ENCODE measurements at regions not wholly inside any gene's neighbourhood (a gene's known extent, or its start where the extent isn't known, plus 50 kb on each side); places are given as distances from the start of the nearest gene placed in this dataset.
"Not testable (repeated sequence)": the region's sequence is repeated elsewhere in the genome, so short reads cannot be mapped to it uniquely, and the experiment has no call there.

- TF ChIP-seq GLMP (CRISPR knock-in tag; IDR thresholded peaks at IDR 0.05; ENCODE audit: borderline replicate concordance) = no peak
Measured at GRCh38 chr15:45871121-45871855, 236.5 kb downstream of the SQOR start (continued).

- 53% methylated on average over 3 of the region's 3 CpGs for WGBS (ENCODE audit: low lambda C conversion rate)
- no peak overlapping the region for H3K9ac ChIP-seq (ENCODE audit: insufficient read depth, low read depth, low read length)
- no peak overlapping the region for H3K4me3 ChIP-seq (replicated peaks in 1 of 3; ENCODE audit: insufficient read depth in 1 of 3, low read depth in 2 of 3, low read length in 3 of 3)
- no peak overlapping the region for H3K4me2 ChIP-seq (ENCODE audit: low read depth, low read length)
- no peaks in the 10 kb centered on the region for H3K79me2 ChIP-seq (ENCODE audit: insufficient read depth, low read length)
- no peaks in the 10 kb centered on the region for H3K27me3 ChIP-seq (ENCODE audit: control insufficient read depth in 1 of 2, insufficient read depth in 2 of 2, low read length in 2 of 2)
- H3K36me3 ChIP-seq (replicated peaks in 1 of 2; ENCODE audit: control insufficient read depth in 1 of 2, insufficient read depth in 2 of 2, low read length in 2 of 2) = no peaks in the 10 kb centered on the region
- H3K4me1 ChIP-seq (ENCODE audit: insufficient read depth, low read length) = no peaks in the 10 kb centered on the region
- H3K27ac ChIP-seq (ENCODE audit: extremely low read length, insufficient read depth, low read length) = no peak overlapping the region
- peaks cover 6% of the 10 kb centered on the region; the same call in 1 of the 2 replicates for H3K9me3 ChIP-seq (ENCODE audit: low read length)
- CTCF ChIA-PET (ENCODE audit: low intra/inter-chr PET ratio, low total read pairs) = no interaction called here
- H2AFZ ChIP-seq (ENCODE audit: low read length) = no peak overlapping the region
- intact Hi-C loops (cut with micrococcal nuclease; ENCODE audit: unreplicated experiment) = no loop called here
- in situ Hi-C loops (cut with HindIII; ENCODE audit: extremely low pct_ligation_motif_present, low pct_unique_long_range_greater_than_20kb) = no loop called here
- DNase-seq (ENCODE audit: low spot score) (no peak), ATAC-seq (no peak), FAIRE-seq (no peak)
- POLR2A ChIA-PET = no interaction called here
- TF ChIP-seq, protein P1, sequence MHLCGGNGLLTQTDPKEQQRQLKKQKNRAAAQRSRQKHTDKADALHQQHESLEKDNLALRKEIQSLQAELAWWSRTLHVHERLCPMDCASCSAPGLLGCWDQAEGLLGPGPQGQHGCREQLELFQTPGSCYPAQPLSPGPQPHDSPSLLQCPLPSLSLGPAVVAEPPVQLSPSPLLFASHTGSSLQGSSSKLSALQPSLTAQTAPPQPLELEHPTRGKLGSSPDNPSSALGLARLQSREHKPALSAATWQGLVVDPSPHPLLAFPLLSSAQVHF (CRISPR knock-in tag; IDR thresholded peaks at IDR 0.05) = no peak
- TF ChIP-seq ARID4A (CRISPR knock-in tag; IDR thresholded peaks at IDR 0.05; ENCODE audit: borderline replicate concordance) = no peak
- TF ChIP-seq NR1H2 (CRISPR knock-in tag; IDR thresholded peaks at IDR 0.05; ENCODE audit: borderline replicate concordance, low read depth) = no peak
- no peaks in the 10 kb centered on the region for H4K20me1 ChIP-seq (ENCODE audit: insufficient read depth, low read length)
- BruUV-seq (replicated peaks) = no TSS peak
Measured at GRCh38 chr15:45873781-45874180, 239.0 kb downstream of the SQOR start.

DNA sequence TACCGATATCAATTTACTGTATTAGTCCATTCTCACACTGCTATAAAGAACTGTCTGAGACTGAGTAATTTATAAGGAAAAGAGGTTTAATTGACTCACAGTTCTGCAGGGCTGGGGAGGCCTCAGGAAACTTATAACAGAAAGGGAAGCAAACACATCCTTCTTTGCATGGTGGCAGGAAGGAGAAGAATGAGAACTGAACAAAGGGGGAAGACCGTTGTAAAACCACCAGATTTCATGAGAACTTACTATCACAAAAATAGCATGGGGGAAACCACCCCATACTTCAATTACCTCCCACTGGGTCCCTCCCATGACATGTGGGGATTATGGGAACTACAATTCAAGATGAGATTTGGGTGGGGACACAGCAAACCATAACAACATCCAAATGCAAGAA is 239.7 kb downstream of the SQOR start:
- H3K27me3 ChIP-seq (ENCODE audit: control insufficient read depth in 1 of 2, insufficient read depth in 2 of 2, low read length in 2 of 2); CTCF ChIA-PET (ENCODE audit: low intra/inter-chr PET ratio, low total read pairs); H3K4me2 ChIP-seq (ENCODE audit: low read depth, low read length); H3K27ac ChIP-seq (ENCODE audit: extremely low read length, insufficient read depth, low read length); DNase-seq (ENCODE audit: low spot score); ATAC-seq; H3K9ac ChIP-seq (ENCODE audit: insufficient read depth, low read depth, low read length); in situ Hi-C loops (cut with HindIII; ENCODE audit: extremely low pct_ligation_motif_present, low pct_unique_long_range_greater_than_20kb); H3K4me3 ChIP-seq (replicated peaks in 1 of 3; ENCODE audit: insufficient read depth in 1 of 3, low read depth in 2 of 3, low read length in 3 of 3); H3K36me3 ChIP-seq (replicated peaks in 1 of 2; ENCODE audit: control insufficient read depth in 1 of 2, insufficient read depth in 2 of 2, low read length in 2 of 2); intact Hi-C loops (cut with micrococcal nuclease; ENCODE audit: unreplicated experiment); FAIRE-seq; H4K20me1 ChIP-seq (ENCODE audit: insufficient read depth, low read length); H3K4me1 ChIP-seq (ENCODE audit: insufficient read depth, low read length); H3K9me3 ChIP-seq (ENCODE audit: low read length); H2AFZ ChIP-seq (ENCODE audit: low read length); H3K79me2 ChIP-seq (ENCODE audit: insufficient read depth, low read length); POLR2A ChIA-PET; BruUV-seq (replicated peaks): not testable (repeated sequence)
- WGBS (ENCODE audit: low lambda C conversion rate) = 53% methylated on average over 2 of the region's 2 CpGs
